Iris pigment epithelial cell (primary cell): ENCODE measurements at regions not wholly inside any gene's neighbourhood (a gene's known extent, or its start where the extent isn't known, plus 50 kb on each side); places are given as distances from the start of the nearest gene placed in this dataset.
A peak's percentile ranks its signal among the peaks of the same experiment; 100 is the strongest.
"Not testable (repeated sequence)": the region's sequence is repeated elsewhere in the genome, so short reads cannot be mapped to it uniquely, and the experiment has no call there.

Experiments
- DNase-seq: peaks from one replicate; pipeline ENCODE4 v3.0.0-alpha.2; 2011; ENCODE audit warnings: low read depth

DNA sequence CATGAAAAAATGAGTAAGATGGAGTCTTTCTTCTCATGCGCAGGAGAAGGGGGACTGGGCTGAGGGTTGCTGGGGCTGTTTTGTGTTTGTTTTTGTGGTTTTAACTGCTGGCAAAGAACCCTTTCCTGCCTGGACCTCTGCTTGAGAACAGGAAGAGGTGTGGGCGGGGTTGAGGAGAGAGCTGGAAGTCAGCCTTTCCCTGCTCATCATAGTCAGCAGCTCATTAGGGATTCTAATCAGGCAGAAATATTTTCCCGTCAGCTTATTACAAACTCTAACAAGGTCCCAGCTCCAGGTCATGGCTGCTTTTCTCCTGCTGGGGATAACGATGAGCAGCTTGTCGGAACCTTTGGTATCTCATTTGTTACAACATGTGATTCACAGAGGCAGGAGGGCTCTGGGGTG lies 185.0 kb upstream of the NRXN3 start:
- DNase-seq, result peak; percentile 12

DNA sequence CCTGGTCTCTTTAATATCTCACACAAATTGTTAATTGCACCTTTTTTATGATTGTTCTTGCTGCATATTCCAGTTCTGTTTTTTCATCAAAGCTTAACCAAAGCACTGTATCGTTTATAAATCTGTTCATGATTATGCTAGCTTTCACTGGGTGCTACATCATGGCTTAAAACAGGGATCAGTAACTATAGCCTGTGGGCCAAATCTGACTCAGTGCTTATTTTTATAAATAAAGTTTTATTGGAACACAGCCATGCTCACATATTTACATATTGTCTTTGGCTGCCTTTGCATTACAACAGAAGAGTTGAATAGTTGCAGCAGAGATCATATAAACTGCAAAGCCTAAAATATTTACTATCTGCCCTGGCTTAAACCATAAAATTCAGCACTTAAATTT lies 183.4 kb upstream of the NRXN3 start:
- DNase-seq, result no peak

DNA sequence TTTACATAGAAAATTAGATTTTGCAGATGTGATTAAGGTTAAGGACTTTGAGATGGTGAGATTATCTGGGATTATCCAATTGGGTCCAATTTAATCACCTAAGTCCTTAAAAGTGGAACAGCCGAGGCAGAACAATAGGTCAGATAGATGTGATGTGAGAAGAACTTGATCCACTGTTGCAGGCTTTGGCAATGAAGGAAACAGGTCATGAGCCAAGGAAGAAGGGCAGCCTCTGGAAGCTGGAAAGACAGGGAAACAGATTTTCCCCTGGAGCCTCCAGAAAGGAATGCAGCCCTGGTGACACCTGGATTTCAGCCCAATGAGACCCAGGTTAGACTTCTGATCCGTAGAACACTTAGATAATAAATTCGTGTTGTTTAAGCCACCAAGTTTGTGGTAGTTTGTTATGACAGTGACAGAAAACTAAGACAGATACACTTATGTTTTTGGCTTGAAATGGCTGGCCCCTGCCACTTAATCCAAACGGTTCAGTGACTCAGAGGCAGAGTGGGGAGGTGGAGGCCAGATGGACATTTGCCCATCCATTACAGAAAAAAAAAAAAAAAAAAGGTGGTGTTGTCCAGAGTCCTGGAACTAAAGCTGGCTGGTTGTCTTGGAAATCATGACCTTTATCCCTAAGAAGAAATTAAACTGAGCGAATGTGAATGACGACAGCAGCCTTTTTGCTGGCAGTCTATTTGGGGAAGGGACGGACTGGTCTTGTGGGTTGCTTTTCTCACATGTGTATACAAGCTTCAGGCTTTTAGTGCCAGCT lies 181.9 kb upstream of the NRXN3 start:
- DNase-seq, result no peak

DNA sequence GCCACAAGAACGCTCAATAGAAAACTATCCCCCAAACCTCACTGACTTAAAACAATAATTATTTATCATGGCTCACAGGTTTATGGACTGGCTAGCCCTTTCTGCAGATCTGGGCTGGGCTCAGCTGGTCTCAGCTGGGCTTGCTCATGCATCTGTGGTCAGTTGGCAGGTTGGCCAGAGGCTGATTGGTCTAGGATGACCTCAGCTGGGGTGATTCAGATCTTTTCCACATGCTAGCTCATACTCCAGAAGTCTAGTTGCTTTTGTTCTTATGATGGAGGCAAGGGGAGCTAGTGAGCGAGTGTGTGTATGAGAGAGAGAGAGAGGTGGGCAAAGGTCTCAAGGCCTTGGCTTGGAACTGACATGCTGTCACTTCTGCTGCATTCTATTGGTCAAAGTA lies 181.2 kb upstream of the NRXN3 start:
- DNase-seq, result peak; percentile 64

DNA sequence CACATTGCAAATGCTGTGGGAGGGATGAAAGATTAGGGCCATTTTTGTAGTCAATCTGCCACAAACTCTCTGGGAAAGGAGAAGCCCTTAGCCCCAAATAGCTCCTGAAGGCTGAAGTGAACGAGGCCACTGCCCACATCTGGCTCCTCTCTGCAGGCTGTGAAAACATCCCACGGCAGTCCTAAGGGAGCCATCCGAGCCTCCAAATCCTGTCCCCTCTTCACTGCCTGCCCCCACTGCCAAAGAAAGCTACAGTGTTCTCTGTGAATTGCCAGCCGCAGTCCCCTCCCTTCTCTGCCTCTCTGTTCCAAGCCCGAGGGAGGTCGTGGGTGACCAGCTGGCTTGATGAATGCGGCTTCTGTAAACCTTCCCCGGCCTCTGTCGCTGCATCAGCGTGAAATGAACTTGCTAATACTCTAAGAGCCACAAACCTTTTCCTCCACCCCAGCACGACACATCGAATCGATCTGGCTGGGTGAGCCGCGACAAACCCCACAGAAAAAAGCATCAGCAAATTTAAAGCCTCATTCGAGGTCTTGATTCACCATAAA lies 180.7 kb upstream of the NRXN3 start:
- DNase-seq, result no peak

DNA sequence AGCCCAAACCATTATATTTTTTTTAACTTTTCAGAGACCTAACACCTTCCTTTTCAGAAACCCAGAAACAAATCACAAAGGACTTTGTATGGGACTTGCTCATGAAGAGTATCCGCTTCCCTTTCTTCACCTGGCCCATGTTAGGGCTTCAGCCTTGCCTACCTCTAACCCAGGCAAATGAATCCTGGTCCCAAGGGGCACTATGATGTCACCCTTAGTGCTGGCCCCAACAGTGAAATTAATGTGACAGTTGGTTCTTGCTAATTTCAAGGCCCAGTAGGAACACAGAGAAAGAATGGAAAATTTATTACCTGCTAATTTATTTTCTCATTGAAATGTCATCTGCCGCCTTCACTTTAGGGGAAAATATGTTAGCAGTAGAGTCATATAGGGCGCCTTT lies 179.8 kb upstream of the NRXN3 start:
- DNase-seq, result no peak

DNA sequence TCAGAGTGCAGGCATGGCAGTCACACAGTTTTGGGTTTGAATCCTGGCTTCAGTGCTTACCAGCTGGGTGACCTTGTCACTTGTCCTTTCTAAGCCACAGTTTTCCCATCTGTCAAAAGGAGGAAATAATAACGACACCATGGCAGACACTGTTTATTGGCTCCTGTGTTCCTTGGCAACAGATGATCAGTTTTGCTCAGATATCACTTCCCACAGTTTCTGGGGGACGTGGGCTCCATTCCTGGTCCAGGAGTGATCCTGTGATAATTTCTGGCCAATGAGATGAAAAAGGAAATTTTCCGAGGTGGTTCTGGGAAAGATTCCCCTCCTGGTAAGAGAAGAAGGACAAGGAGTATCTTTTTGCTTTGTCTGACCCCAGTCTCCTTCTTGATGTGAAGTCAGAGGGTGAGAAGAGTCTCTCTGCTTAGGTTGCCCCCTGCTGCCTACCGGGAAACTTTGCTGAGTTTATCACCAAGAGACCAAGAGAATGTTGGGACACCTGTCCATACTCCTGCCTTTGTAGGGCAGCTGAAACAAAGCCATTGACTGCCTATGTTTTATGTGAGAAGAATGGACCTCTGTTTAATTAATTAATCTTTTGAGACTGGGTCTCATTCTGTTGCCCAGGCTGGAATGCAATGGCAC lies 178.9 kb upstream of the NRXN3 start:
- no peak for DNase-seq

DNA sequence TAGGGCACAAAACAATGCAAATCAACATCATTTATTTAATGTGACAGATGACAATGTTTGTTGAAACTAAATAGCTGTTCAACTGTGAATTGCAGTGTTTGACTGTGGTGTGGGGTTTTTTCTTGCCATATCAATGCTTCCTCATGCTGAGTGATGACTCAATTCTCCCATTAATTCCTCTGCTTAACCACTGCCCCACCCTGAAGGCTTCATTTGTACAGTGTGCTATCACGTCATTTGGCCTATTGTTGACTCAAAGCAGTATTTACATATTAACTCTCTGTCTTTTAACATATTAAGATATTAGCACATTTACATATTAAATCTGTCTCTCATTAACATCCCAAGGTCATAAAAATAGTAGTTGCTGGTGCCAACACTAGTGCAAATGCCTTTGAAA lies 164.8 kb upstream of the NRXN3 start:
- DNase-seq, result peak; percentile 62

DNA sequence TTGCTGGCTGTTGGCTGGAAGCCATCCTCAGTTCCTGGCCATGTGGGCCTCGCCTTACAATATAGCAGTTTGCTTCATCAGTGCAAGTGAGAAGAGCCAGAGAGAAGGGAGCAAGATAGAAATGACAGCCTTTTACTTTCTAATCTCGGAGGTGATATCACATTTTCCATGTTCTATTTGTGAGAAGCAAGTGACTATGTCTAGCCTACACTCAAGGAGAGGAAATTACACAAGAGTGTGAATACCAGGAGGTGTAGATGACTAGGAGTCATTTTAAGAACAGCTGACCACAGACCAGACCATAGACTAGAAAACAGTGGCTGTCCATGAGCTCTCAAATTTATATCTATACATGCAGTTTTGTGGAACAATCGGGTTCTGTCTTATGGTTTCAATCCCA lies 163.0 kb upstream of the NRXN3 start:
- peak; percentile 19 for DNase-seq

DNA sequence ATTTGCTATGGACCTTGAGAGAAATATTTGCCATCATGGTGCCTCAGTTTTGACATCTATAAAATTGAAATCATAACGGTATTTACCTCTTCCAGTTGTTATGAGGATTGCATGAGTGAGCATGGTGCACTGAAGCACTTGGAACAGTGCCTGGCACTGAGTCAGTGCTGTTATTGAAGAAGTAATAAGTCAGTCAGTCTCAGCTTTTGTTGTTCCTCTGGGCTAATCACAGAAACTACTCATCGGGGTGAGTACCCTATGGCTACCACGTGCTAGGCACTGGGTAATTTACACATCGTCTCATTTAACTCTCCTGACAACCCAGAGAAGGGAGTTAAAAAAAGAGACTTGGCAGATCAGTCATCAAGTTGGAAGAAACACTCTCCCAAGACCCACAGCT lies 159.5 kb upstream of the NRXN3 start:
- peak; percentile 46 for DNase-seq

DNA sequence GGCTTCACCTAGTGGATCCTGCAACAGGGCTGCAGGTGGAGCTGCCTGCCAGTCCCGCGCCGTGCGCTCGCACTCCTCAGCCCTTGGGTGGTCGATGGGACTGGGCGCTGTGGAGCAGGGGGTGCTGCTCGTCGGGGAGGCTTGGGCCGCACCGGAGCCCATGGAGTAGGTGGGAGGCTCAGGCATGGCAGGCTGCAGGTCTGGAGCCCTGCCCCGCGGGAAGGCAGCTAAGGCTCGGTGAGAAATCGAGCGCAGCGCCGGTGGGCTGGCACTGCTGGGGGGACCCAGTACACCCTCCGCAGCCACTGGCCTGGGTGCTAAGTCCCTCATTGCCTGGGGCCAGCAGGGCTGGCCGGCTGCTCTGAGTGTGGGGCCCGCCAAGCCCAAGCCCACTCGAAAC lies 156.3 kb upstream of the NRXN3 start:
- not testable (repeated sequence) for DNase-seq

DNA sequence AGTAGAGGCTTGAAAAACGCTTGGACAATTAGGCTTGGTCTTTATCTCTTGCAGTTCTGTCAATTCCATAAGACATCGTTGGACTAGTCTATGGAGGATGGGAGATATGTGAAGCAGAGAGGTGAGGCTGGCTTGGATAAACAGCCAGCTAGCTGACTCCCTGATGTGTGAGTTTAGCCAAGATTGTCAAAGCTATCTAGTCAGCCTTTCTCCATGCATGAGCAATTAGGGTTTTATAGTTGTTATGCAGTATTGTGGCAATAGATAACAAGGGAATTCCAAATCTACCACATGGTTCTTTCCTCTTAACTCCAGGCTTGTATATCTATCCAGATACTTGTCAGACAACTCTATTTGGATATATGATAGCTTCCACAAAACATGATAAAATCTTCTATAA lies 153.6 kb upstream of the NRXN3 start:
- no peak for DNase-seq

DNA sequence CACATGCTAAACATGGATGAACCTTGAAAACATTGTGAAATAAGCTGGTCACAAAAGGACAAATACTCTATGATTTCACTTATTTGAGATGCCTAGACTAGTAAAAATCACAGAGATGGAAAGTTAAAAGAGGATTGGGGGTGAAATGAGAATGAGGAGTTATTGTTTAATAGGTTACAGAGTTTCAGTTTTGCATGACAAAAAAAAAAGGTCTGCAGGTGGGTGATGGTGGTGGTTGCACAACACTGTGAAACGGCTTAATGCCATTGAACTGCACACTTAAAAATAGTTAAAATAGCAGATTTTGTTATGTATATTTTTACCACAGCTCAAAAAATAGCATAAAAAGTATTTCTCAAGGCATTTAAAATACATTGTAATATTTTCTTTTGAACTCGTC lies 151.9 kb upstream of the NRXN3 start:
- no peak for DNase-seq

DNA sequence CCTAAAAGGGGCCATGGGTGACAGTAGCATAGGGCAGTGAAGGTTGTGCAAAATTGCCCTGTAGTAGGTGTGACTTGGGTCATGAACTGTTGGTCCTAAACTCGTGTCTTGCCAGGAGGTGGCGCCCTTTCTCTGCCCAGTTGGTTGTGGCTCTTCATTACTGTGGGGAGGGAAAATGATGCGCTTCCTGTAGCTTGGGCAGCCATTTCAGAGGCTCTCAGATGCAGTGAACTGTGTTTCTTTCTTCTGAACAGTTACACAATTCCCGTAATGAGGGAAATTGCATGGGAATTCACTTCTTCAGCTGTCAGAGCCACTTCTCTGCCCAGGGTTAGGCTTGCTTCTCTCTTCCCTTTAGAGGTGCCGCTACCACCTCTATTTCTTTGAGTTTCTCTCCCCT lies 148.1 kb upstream of the NRXN3 start:
- DNase-seq, result peak; percentile 51

DNA sequence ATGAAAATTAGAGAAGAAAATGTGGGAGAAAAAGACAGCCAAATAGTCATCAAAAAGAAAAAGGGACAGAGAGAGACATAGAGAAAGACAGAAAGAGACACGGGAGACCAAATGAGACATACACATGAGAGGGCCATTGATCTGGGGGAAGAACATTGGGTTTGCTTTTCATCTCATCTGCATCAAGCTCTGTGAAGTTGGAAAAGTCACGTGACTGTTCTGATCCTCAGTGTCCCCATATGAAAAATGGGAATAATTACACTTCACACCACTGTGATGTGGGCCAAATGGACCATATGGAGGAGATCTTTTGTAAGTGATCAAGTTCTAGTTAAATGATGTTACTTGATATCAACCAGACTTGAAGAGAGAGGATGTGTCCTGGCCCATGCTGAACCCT lies 147.1 kb upstream of the NRXN3 start:
- no peak for DNase-seq

DNA sequence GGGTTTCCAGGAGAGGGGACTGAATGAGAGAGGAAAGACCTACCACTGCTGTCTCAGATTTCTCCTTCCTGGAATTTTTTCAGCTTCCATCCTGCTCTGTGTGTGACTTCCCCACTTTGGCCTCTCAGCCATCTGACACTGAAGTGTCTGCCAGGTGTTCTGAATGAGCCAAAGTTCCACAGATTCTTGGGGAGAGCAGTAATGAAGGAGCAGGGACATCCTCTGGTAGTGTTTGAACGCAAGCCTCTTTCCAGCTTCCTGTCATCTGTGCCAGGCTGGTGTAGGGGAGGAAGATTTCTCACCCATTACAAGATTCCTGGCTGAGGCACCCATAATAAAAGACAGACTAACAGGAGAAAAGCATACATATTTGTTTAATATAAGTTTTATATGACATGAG lies 141.7 kb upstream of the NRXN3 start:
- DNase-seq, result no peak

DNA sequence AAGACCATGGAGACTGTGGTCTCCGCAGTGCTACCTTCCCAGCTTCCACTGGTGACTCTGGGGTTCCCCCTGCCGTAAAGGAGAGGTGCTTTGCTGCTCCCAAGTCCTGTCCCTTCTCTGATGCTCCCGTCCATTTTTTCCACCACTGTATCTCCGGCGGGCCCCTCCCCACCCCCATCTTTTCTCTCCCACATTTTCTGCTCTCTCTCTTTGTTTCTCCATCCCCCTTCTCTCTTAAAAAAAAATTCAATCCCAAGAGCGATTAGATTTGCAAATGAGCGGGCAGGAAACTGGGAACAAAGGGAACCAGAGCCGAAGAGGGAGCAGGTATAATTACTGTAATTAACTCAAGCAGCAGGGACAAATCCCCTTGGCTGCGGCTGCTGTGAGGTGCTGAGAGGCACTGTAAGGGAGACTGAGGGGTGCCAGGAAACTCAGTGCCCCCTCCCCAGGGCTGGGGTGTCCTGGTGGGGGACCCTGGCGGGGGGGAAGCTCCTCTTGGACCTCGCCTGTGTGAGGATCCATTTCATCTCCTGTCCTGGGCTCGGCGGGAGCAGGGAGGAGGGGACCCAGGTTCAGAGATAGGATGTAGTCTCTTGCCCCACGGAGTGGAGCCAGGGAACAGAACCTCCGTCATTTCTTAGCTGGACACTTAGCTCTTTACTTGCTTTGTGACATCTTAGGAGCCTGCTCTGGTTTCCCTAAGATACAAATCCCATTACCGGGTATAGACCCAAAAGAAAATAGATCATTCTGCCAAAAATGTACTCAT lies 140.4 kb upstream of the NRXN3 start:
- no peak for DNase-seq

DNA sequence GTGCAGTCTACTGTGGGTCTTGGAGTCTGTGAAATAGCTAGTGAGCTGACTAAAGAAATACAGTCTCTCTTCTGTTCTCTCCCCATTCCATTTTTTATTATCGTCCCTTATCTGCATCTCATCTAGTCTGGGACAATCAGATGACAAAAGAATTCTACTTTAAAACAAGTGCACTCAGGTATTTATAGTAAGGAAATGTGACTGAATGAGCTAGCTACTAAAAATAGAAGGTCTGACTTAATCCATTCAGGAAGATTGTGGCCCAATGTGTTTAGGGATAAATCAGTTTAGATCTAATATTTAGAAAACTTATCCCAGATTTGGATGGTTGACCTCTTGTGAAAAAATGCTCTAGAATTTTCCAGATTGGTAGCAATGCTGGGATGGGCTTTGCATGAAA lies 126.8 kb upstream of the NRXN3 start:
- DNase-seq, result no peak

DNA sequence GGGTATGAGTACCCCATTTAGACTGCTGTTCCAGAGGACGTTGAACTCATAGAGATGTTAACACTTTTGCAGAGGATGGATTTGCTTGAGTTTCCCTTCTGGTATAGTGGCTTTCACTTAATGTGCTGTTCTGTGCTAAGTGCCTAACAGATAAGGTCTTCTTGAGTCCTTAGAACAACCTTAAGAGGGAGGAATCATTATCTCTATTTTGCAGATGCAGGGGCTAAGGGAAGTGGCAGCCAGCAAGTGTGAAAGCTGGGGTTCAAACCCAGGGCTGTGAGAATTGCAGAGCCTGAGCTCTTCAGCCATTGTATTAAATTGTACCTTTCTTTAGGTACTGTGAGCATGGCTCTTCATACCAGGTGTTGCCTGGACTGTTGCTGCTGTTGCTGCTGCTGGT lies 122.1 kb upstream of the NRXN3 start:
- no peak for DNase-seq

DNA sequence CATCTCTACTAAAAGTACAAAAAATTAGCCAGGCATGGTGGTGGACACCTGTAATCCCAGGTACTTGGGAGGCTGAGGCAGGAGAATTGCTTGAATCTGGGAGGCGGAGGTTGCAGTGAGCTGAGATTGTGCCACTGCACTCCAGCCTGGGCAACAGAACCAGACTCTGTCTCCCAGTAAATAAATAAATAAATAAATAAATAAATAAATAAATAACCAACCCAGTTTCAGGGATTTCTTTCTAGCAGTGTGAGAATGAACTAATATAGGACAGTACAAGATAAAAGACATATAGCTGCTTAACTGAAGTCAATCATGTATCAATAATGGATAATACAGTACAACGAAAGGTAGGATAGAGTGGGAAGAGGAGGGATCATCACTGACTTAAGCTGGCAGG lies 113.3 kb upstream of the NRXN3 start:
- not testable (repeated sequence) for DNase-seq

DNA sequence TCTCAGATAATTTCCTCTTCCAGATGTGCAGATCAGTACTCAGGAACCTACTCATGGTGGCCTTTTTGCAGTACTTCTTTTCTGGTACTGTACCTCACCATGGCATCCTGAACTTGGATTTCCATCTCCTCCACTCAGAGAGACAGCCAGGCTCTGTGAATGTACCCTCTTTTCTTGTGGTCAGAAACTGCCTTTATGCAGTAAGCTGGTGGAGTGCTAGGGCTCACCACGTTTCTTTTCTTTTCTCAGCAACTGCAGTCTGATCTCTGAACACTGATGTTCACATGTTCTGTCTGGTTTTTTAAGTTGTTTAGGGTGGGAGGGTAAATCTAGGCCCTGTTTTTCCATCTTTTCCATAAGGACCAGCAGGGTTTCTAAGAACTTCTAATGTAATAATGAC lies 99.8 kb upstream of the NRXN3 start:
- no peak for DNase-seq

DNA sequence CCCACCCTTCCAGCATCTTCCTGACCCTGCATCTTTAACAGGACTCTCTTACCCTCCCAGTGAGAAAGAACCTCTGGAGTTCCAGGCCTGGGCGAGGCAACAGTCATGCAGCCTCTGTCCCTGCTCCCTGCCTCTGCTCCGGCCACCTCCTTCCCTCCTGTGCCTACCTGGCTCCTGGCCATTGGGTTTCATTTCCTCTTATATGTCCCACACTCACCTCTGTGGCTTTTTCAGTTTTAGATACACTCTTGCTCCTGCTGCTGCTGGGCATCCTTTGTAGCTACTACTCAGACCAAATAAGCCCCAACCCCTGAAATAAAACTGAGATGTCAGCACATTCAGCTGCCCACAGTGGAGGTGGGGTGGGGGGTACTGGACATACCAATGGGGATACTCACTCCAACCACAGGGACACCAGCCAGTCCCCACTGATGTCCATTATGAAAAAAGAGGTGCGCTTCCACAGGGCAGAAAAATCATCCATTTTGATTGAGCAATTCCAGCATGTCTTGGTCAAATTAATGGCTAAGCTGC lies 99.1 kb upstream of the NRXN3 start:
- DNase-seq, result no peak

DNA sequence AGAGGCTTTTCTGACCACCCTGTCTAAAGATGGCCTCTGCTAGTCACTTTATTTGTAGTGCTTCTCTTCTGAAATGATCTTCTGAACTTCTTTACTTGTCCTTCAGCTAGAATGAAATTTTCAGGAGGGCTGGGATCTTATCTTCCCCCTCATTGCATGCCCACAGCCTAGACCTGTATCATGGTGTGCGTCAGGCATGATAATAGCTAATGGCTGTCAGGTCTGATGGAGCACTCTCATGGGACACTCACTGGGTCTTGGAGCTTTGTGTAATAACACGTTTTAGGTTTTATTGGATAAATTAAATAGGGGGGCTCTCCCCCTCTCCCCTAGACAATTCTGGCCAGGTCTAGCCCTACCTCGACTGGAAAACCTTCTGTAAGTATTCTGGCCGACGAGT lies 97.1 kb upstream of the NRXN3 start:
- no peak for DNase-seq
